ENCODE measurements at regions not wholly inside any gene's neighbourhood (a gene's known extent, or its start where the extent isn't known, plus 50 kb on each side); places are given as distances from the start of the nearest gene placed in this dataset.

GRCh38 chr20:53749499-53749898 lies 155.9 kb upstream of the ZNF217 start:
- Histone ChIP-seq H3K9me3 (no peaks in the 10 kb centered on the region), H3K36me3 (no peaks in the 10 kb centered on the region), H3K27me3 (no peaks in the 10 kb centered on the region), H3K4me1 (peaks cover 26% of the 10 kb centered on the region), H3K4me3 (no peak overlapping the region), H3K27ac (no peak overlapping the region)
- no peak for DNase-seq (ENCODE audit: extremely low spot score in 2 of 2)
- intact Hi-C loops (cut with DNase I) = no loop called here
- TF ChIP-seq CTCF (IDR thresholded peaks at IDR 0.05) (no peak), POLR2A (IDR thresholded peaks at IDR 0.05) (no peak), POLR2AphosphoS5 (IDR thresholded peaks at IDR 0.05; ENCODE audit: insufficient read depth in 1 of 2, low read depth in 1 of 2) (no peak)

- DNase-seq (ENCODE audit: extremely low spot score in 2 of 2) = no peak
- no peaks in the 10 kb centered on the region for H3K9me3 ChIP-seq
- intact Hi-C loops (cut with DNase I) = no loop called here
- H3K27me3 ChIP-seq = no peaks in the 10 kb centered on the region
- no peak overlapping the region for H3K27ac ChIP-seq
- peaks cover 21% of the 10 kb centered on the region for H3K4me1 ChIP-seq
- H3K4me3 ChIP-seq = no peak overlapping the region
- TF ChIP-seq POLR2A (IDR thresholded peaks at IDR 0.05) = no peak
- TF ChIP-seq CTCF (IDR thresholded peaks at IDR 0.05) = no peak
- TF ChIP-seq POLR2AphosphoS5 (IDR thresholded peaks at IDR 0.05; ENCODE audit: insufficient read depth in 1 of 2, low read depth in 1 of 2) = no peak
- H3K36me3 ChIP-seq = no peaks in the 10 kb centered on the region
These were observed 155.3 kb upstream of the ZNF217 start for GRCh38 chr20:53748821-53749421.

GRCh38 chr20:53748176-53748575 lies 154.5 kb upstream of the ZNF217 start:
- no peaks in the 10 kb centered on the region for H3K36me3 ChIP-seq
- H3K9me3 ChIP-seq = no peaks in the 10 kb centered on the region
- no peak overlapping the region for H3K27ac ChIP-seq
- DNase-seq (ENCODE audit: extremely low spot score in 2 of 2) = no peak
- peaks cover 21% of the 10 kb centered on the region for H3K4me1 ChIP-seq
- H3K27me3 ChIP-seq = no peaks in the 10 kb centered on the region
- intact Hi-C loops (cut with DNase I) = no loop called here
- H3K4me3 ChIP-seq = no peak overlapping the region
- TF ChIP-seq CTCF (IDR thresholded peaks at IDR 0.05) = no peak
- peak in 1 of 2 donors; percentile 71 for TF ChIP-seq POLR2AphosphoS5 (IDR thresholded peaks at IDR 0.05; ENCODE audit: insufficient read depth in 1 of 2, low read depth in 1 of 2)
- TF ChIP-seq POLR2A (IDR thresholded peaks at IDR 0.05) = no peak

- no peak for DNase-seq (ENCODE audit: extremely low spot score in 2 of 2)
- intact Hi-C loops (cut with DNase I) = no loop called here
These were observed 150.1 kb upstream of the ZNF217 start for GRCh38 chr20:53743607-53744260.

More at GRCh38 chr20:53743607-53744260, 150.1 kb upstream of the ZNF217 start:
- TF ChIP-seq POLR2A (IDR thresholded peaks at IDR 0.05) (no peak), CTCF (IDR thresholded peaks at IDR 0.05) (no peak), POLR2AphosphoS5 (IDR thresholded peaks at IDR 0.05; ENCODE audit: insufficient read depth in 1 of 2, low read depth in 1 of 2) (no peak)
- Histone ChIP-seq H3K27me3 (no peaks in the 10 kb centered on the region), H3K36me3 (no peaks in the 10 kb centered on the region), H3K4me1 (peaks cover 11% of the 10 kb centered on the region), H3K27ac (no peak overlapping the region), H3K4me3 (no peak overlapping the region), H3K9me3 (no peaks in the 10 kb centered on the region)

All from vagina (tissue), 2 donors.